ENCODE measurements at regions not wholly inside any gene's neighbourhood (a gene's known extent, or its start where the extent isn't known, plus 50 kb on each side); places are given as distances from the start of the nearest gene placed in this dataset.

- no peak for DNase-seq
Measured at GRCh38 chr2:180115675-180116074, 108.6 kb upstream of the CWC22 start.

GRCh38 chr2:180115269-180115668 is 108.2 kb upstream of the CWC22 start:
- DNase-seq, result no peak

GRCh38 chr2:180111901-180112300 is 104.8 kb upstream of the CWC22 start:
- no peak for DNase-seq

GRCh38 chr2:180110469-180110868 is 103.4 kb upstream of the CWC22 start:
- DNase-seq, result no peak

- DNase-seq, result no peak
Measured at GRCh38 chr2:180101846-180102245, 94.7 kb upstream of the CWC22 start.

GRCh38 chr2:180099308-180099707 is 92.2 kb upstream of the CWC22 start:
- no peak for DNase-seq

GRCh38 chr2:180085144-180085543 is 78.0 kb upstream of the CWC22 start:
- no peak for DNase-seq

- DNase-seq, result no peak
Measured at GRCh38 chr2:180077295-180077906, 70.3 kb upstream of the CWC22 start.

GRCh38 chr2:180075870-180076269 is 68.8 kb upstream of the CWC22 start:
- no peak for DNase-seq

GRCh38 chr2:180071797-180072196 is 64.7 kb upstream of the CWC22 start:
- DNase-seq, result no peak

GRCh38 chr2:180063494-180064092 is 56.5 kb upstream of the CWC22 start:
- no peak for DNase-seq

- DNase-seq, result no peak
Measured at GRCh38 chr2:180062178-180062577, 55.1 kb upstream of the CWC22 start.

GRCh38 chr2:180061546-180061945 is 54.4 kb upstream of the CWC22 start:
- no peak for DNase-seq

GRCh38 chr2:180061085-180061484 is 54.0 kb upstream of the CWC22 start:
- no peak for DNase-seq

- no peak for DNase-seq
Measured at GRCh38 chr2:180058993-180059392, 51.9 kb upstream of the CWC22 start.

- DNase-seq, result no peak
Measured at GRCh38 chr2:180057706-180058412, 50.8 kb upstream of the CWC22 start.
